ENCODE measurements at regions not wholly inside any gene's neighbourhood (a gene's known extent, or its start where the extent isn't known, plus 50 kb on each side); places are given as distances from the start of the nearest gene placed in this dataset.

DNA sequence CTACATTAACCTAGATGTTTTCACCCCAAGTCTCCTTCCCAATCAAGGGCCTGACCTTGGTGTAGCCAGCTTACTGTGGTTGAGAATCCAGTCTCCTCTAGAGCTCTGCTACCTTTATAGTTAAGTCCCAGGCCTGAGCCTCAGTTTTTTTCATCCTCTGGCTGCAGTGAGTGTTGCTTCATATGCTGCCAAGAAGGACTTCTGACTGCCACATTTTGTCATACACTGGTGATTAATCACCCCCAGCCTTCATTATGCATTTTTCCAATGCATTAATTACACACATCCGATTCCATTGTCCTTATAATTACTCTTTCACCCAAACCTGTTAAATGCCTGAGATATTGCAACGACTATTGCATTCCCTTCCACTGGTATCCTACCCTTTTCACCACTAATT lies 66.3 kb upstream of the FGGY start:
- Histone ChIP-seq H3K27me3 (ENCODE audit: control insufficient read depth, extremely low read depth, insufficient read depth, low read length) (no peaks in the 10 kb centered on the region), H3K4me2 (ENCODE audit: control insufficient read depth, extremely low read depth, insufficient read depth, low read depth, low read length) (no peak overlapping the region), H3K36me3 (ENCODE audit: control insufficient read depth in 2 of 2, extremely low read depth in 1 of 2, insufficient read depth in 2 of 2, low read length in 2 of 2) (no peaks in the 10 kb centered on the region), H3K9ac (ENCODE audit: control insufficient read depth, extremely low read depth, insufficient read depth, low read length) (no peak overlapping the region), H3K4me1 (ENCODE audit: control insufficient read depth, extremely low read depth, insufficient read depth, low read length) (no peaks in the 10 kb centered on the region), H3K79me2 (ENCODE audit: control insufficient read depth, insufficient read depth, low read length) (no peaks in the 10 kb centered on the region), H4K20me1 (ENCODE audit: control insufficient read depth, extremely low read depth, insufficient read depth, low read length) (no peaks in the 10 kb centered on the region), H3K27ac (ENCODE audit: control insufficient read depth, insufficient read depth, low read length) (no peak overlapping the region), H3K4me3 (ENCODE audit: control insufficient read depth in 2 of 3, extremely low read depth in 1 of 3, insufficient read depth in 2 of 3, low read depth in 1 of 3, low read length in 3 of 3) (no peak overlapping the region), H3K9me3 (ENCODE audit: control insufficient read depth, low read depth, low read length) (no peaks in the 10 kb centered on the region), H3K9me1 (ENCODE audit: control insufficient read depth, extremely low read depth, insufficient read depth, low read length) (no peaks in the 10 kb centered on the region), H2AFZ (ENCODE audit: control insufficient read depth, low read length) (no peak overlapping the region)
- dilution Hi-C loops (cut with MboI; ENCODE audit: extremely low pct_ligation_motif_present, low sequenced_read_pairs), result no loop called here
- FAIRE-seq, result no peak
- no peak for DNase-seq (ENCODE audit: low read depth, low spot score)
- TF ChIP-seq, protein P1, sequence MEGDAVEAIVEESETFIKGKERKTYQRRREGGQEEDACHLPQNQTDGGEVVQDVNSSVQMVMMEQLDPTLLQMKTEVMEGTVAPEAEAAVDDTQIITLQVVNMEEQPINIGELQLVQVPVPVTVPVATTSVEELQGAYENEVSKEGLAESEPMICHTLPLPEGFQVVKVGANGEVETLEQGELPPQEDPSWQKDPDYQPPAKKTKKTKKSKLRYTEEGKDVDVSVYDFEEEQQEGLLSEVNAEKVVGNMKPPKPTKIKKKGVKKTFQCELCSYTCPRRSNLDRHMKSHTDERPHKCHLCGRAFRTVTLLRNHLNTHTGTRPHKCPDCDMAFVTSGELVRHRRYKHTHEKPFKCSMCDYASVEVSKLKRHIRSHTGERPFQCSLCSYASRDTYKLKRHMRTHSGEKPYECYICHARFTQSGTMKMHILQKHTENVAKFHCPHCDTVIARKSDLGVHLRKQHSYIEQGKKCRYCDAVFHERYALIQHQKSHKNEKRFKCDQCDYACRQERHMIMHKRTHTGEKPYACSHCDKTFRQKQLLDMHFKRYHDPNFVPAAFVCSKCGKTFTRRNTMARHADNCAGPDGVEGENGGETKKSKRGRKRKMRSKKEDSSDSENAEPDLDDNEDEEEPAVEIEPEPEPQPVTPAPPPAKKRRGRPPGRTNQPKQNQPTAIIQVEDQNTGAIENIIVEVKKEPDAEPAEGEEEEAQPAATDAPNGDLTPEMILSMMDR (optimal IDR thresholded peaks at IDR 0.05 in 1 of 3, IDR thresholded peaks at IDR 0.05 in 1 of 3, conservative IDR thresholded peaks at IDR 0.05 in 1 of 3; ENCODE audit: extremely low read depth in 1 of 3, insufficient read depth in 2 of 3, low read length in 3 of 3), result no peak
- no peak for TF ChIP-seq EZH2 (IDR thresholded peaks at IDR 0.05; ENCODE audit: low read length)

DNA sequence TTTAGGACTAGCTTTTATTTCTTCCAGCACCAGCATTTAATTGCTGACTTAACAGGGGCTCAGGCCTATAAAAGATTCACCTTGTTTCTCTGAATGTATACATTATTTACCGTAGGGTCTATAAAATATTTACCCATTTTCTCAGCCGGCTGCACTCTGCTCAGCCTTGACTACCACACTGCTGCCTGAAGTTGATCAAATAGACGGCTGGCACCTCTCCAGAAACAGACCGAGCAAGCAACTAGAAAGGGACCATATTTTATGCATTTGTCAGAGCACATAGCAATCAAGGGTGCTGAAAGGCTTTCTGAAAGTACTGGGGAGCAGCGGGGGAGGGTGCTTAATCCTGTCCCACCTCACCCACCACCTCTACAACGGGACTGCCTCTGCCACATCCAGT lies 64.7 kb upstream of the FGGY start:
- no peak overlapping the region for H3K27ac ChIP-seq (ENCODE audit: control insufficient read depth, insufficient read depth, low read length)
- no peaks in the 10 kb centered on the region for H4K20me1 ChIP-seq (ENCODE audit: control insufficient read depth, extremely low read depth, insufficient read depth, low read length)
- no peaks in the 10 kb centered on the region for H3K9me1 ChIP-seq (ENCODE audit: control insufficient read depth, extremely low read depth, insufficient read depth, low read length)
- dilution Hi-C loops (cut with MboI; ENCODE audit: extremely low pct_ligation_motif_present, low sequenced_read_pairs), result no loop called here
- H2AFZ ChIP-seq (ENCODE audit: control insufficient read depth, low read length), result no peak overlapping the region
- no peaks in the 10 kb centered on the region for H3K27me3 ChIP-seq (ENCODE audit: control insufficient read depth, extremely low read depth, insufficient read depth, low read length)
- DNase-seq (ENCODE audit: low read depth, low spot score) (no peak), FAIRE-seq (no peak)
- H3K36me3 ChIP-seq (ENCODE audit: control insufficient read depth in 2 of 2, extremely low read depth in 1 of 2, insufficient read depth in 2 of 2, low read length in 2 of 2), result no peaks in the 10 kb centered on the region
- H3K9me3 ChIP-seq (ENCODE audit: control insufficient read depth, low read depth, low read length), result no peaks in the 10 kb centered on the region
- H3K4me1 ChIP-seq (ENCODE audit: control insufficient read depth, extremely low read depth, insufficient read depth, low read length), result no peaks in the 10 kb centered on the region
- H3K9ac ChIP-seq (ENCODE audit: control insufficient read depth, extremely low read depth, insufficient read depth, low read length), result no peak overlapping the region
- TF ChIP-seq, protein P1 (optimal IDR thresholded peaks at IDR 0.05 in 1 of 3, IDR thresholded peaks at IDR 0.05 in 1 of 3, conservative IDR thresholded peaks at IDR 0.05 in 1 of 3; ENCODE audit: extremely low read depth in 1 of 3, insufficient read depth in 2 of 3, low read length in 3 of 3), result no peak
- TF ChIP-seq EZH2 (IDR thresholded peaks at IDR 0.05; ENCODE audit: low read length), result no peak
- H3K4me3 ChIP-seq (ENCODE audit: control insufficient read depth in 2 of 3, extremely low read depth in 1 of 3, insufficient read depth in 2 of 3, low read depth in 1 of 3, low read length in 3 of 3), result no peak overlapping the region
- no peak overlapping the region for H3K4me2 ChIP-seq (ENCODE audit: control insufficient read depth, extremely low read depth, insufficient read depth, low read depth, low read length)
- no peaks in the 10 kb centered on the region for H3K79me2 ChIP-seq (ENCODE audit: control insufficient read depth, insufficient read depth, low read length)
